ENCODE measurements at regions not wholly inside any gene's neighbourhood (a gene's known extent, or its start where the extent isn't known, plus 50 kb on each side); places are given as distances from the start of the nearest gene placed in this dataset.

GRCh38 chr15:46701896-46702295 lies 1015.4 kb upstream of the SEMA6D start:
- DNase-seq (ENCODE audit: low read depth in 2 of 2, low spot score in 1 of 2): no peak

- DNase-seq (ENCODE audit: low read depth in 2 of 2, low spot score in 1 of 2): no peak
These were observed 1014.1 kb upstream of the SEMA6D start for GRCh38 chr15:46703020-46703861.

- no peak for DNase-seq (ENCODE audit: low read depth in 2 of 2, low spot score in 1 of 2)
These were observed 1013.3 kb upstream of the SEMA6D start for GRCh38 chr15:46703871-46704637.

- no peak for DNase-seq (ENCODE audit: low read depth in 2 of 2, low spot score in 1 of 2)
These were observed 1009.9 kb upstream of the SEMA6D start for GRCh38 chr15:46707452-46707851.

GRCh38 chr15:46708226-46708625 lies 1009.1 kb upstream of the SEMA6D start:
- DNase-seq (ENCODE audit: low read depth in 2 of 2, low spot score in 1 of 2): no peak

- DNase-seq (ENCODE audit: low read depth in 2 of 2, low spot score in 1 of 2): no peak
These were observed 1007.7 kb upstream of the SEMA6D start for GRCh38 chr15:46709460-46710083.

GRCh38 chr15:46710401-46710960 lies 1006.8 kb upstream of the SEMA6D start:
- DNase-seq (ENCODE audit: low read depth in 2 of 2, low spot score in 1 of 2): no peak

GRCh38 chr15:46713045-46713444 lies 1004.3 kb upstream of the SEMA6D start:
- no peak for DNase-seq (ENCODE audit: low read depth in 2 of 2, low spot score in 1 of 2)

GRCh38 chr15:46714950-46715349 lies 1002.4 kb upstream of the SEMA6D start:
- DNase-seq (ENCODE audit: low read depth in 2 of 2, low spot score in 1 of 2): no peak

GRCh38 chr15:46723308-46723707 lies 994.0 kb upstream of the SEMA6D start:
- no peak for DNase-seq (ENCODE audit: low read depth in 2 of 2, low spot score in 1 of 2)

- DNase-seq (ENCODE audit: low read depth in 2 of 2, low spot score in 1 of 2): no peak
These were observed 985.2 kb upstream of the SEMA6D start for GRCh38 chr15:46732060-46732459.

- DNase-seq (ENCODE audit: low read depth in 2 of 2, low spot score in 1 of 2): no peak
These were observed 982.2 kb upstream of the SEMA6D start for GRCh38 chr15:46735115-46735514.

- DNase-seq (ENCODE audit: low read depth in 2 of 2, low spot score in 1 of 2): no peak
These were observed 966.0 kb upstream of the SEMA6D start for GRCh38 chr15:46751303-46751702.

- DNase-seq (ENCODE audit: low read depth in 2 of 2, low spot score in 1 of 2): no peak
These were observed 963.4 kb upstream of the SEMA6D start for GRCh38 chr15:46753946-46754345.

GRCh38 chr15:46763091-46763490 lies 954.2 kb upstream of the SEMA6D start:
- no peak for DNase-seq (ENCODE audit: low read depth in 2 of 2, low spot score in 1 of 2)

GRCh38 chr15:46764851-46765250 lies 952.5 kb upstream of the SEMA6D start:
- no peak for DNase-seq (ENCODE audit: low read depth in 2 of 2, low spot score in 1 of 2)

- DNase-seq (ENCODE audit: low read depth in 2 of 2, low spot score in 1 of 2): no peak
These were observed 951.3 kb upstream of the SEMA6D start for GRCh38 chr15:46766021-46766420.

- DNase-seq (ENCODE audit: low read depth in 2 of 2, low spot score in 1 of 2): no peak
These were observed 949.0 kb upstream of the SEMA6D start for GRCh38 chr15:46768287-46768686.

- no peak for DNase-seq (ENCODE audit: low read depth in 2 of 2, low spot score in 1 of 2)
These were observed 944.3 kb upstream of the SEMA6D start for GRCh38 chr15:46773016-46773415.

GRCh38 chr15:46778876-46779275 lies 938.4 kb upstream of the SEMA6D start:
- no peak for DNase-seq (ENCODE audit: low read depth in 2 of 2, low spot score in 1 of 2)

GRCh38 chr15:46786590-46787285 lies 930.6 kb upstream of the SEMA6D start:
- DNase-seq (ENCODE audit: low read depth in 2 of 2, low spot score in 1 of 2): no peak
